ENCODE measurements at regions not wholly inside any gene's neighbourhood (a gene's known extent, or its start where the extent isn't known, plus 50 kb on each side); places are given as distances from the start of the nearest gene placed in this dataset.

- TF ChIP-seq POLR2A (IDR thresholded peaks at IDR 0.05; ENCODE audit: low read depth, low read length) = no peak
- no peak for TF ChIP-seq TAF1 (IDR thresholded peaks at IDR 0.05; ENCODE audit: low read depth, low read length)
- no peak for TF ChIP-seq POLR2AphosphoS5 (IDR thresholded peaks at IDR 0.05; ENCODE audit: low read depth, low read length)
Measured at GRCh38 chr10:130283219-130283545, 147.0 kb downstream of the GLRX3 start.
